ENCODE measurements at regions not wholly inside any gene's neighbourhood (a gene's known extent, or its start where the extent isn't known, plus 50 kb on each side); places are given as distances from the start of the nearest gene placed in this dataset.

GRCh38 chr10:81730891-81731290, 144.1 kb upstream of the NRG3 start:
- Histone ChIP-seq H3K4me3 (no peak overlapping the region), H3K79me2 (ENCODE audit: control insufficient read depth, insufficient read depth, low read length) (no peaks in the 10 kb centered on the region), H3K27ac (ENCODE audit: control insufficient read depth, insufficient read depth) (no peak overlapping the region), H3K36me3 (ENCODE audit: control insufficient read depth in 2 of 2, insufficient read depth in 2 of 2, low read length in 1 of 2) (no peaks in the 10 kb centered on the region), H3K9ac (ENCODE audit: control insufficient read depth, insufficient read depth, low read length) (no peak overlapping the region), H2AFZ (ENCODE audit: control insufficient read depth, low read depth, low read length) (no peak overlapping the region), H3K4me1 (ENCODE audit: control insufficient read depth, insufficient read depth, low read length) (no peaks in the 10 kb centered on the region), H4K20me1 (ENCODE audit: control insufficient read depth, insufficient read depth) (no peaks in the 10 kb centered on the region), H3K9me3 (replicated peaks; ENCODE audit: control insufficient read depth, insufficient read depth, low read length) (no peaks in the 10 kb centered on the region), H3K4me2 (ENCODE audit: control insufficient read depth, insufficient read depth) (no peak overlapping the region), H3K27me3 (replicated peaks in 1 of 2; ENCODE audit: control insufficient read depth in 2 of 2, insufficient read depth in 2 of 2, low read length in 1 of 2) (no peaks in the 10 kb centered on the region)
- TF ChIP-seq NR2F1 (conservative IDR thresholded peaks at IDR 0.05) (no peak), ETV6 (conservative IDR thresholded peaks at IDR 0.05 in 1 of 2, IDR thresholded peaks at IDR 0.05 in 1 of 2; ENCODE audit: borderline replicate concordance in 1 of 2, low read depth in 1 of 2) (no peak), HDGF (IDR thresholded peaks at IDR 0.05) (no peak), RELB (IDR thresholded peaks at IDR 0.05; ENCODE audit: low read depth) (no peak), NBN (IDR thresholded peaks at IDR 0.05) (no peak), TCF7 (IDR thresholded peaks at IDR 0.05; ENCODE audit: borderline replicate concordance) (no peak), ZNF217 (IDR thresholded peaks at IDR 0.05) (no peak), SP1 (IDR thresholded peaks at IDR 0.05; ENCODE audit: low read depth, low read length) (no peak), PAX8 (IDR thresholded peaks at IDR 0.05) (no peak), MEF2B (IDR thresholded peaks at IDR 0.05; ENCODE audit: partially characterized antibody, poor library complexity, severe bottlenecking) (no peak)
- TF ChIP-seq, protein P1, sequence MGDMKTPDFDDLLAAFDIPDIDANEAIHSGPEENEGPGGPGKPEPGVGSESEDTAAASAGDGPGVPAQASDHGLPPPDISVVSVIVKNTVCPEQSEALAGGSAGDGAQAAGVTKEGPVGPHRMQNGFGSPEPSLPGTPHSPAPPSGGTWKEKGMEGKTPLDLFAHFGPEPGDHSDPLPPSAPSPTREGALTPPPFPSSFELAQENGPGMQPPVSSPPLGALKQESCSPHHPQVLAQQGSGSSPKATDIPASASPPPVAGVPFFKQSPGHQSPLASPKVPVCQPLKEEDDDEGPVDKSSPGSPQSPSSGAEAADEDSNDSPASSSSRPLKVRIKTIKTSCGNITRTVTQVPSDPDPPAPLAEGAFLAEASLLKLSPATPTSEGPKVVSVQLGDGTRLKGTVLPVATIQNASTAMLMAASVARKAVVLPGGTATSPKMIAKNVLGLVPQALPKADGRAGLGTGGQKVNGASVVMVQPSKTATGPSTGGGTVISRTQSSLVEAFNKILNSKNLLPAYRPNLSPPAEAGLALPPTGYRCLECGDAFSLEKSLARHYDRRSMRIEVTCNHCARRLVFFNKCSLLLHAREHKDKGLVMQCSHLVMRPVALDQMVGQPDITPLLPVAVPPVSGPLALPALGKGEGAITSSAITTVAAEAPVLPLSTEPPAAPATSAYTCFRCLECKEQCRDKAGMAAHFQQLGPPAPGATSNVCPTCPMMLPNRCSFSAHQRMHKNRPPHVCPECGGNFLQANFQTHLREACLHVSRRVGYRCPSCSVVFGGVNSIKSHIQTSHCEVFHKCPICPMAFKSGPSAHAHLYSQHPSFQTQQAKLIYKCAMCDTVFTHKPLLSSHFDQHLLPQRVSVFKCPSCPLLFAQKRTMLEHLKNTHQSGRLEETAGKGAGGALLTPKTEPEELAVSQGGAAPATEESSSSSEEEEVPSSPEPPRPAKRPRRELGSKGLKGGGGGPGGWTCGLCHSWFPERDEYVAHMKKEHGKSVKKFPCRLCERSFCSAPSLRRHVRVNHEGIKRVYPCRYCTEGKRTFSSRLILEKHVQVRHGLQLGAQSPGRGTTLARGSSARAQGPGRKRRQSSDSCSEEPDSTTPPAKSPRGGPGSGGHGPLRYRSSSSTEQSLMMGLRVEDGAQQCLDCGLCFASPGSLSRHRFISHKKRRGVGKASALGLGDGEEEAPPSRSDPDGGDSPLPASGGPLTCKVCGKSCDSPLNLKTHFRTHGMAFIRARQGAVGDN (IDR thresholded peaks at IDR 0.05) = no peak
- peak; percentile 28; the same call in 2 of the 3 replicates for ATAC-seq
- in situ Hi-C loops (cut with MboI) (no loop called here), intact Hi-C loops (cut with micrococcal nuclease; ENCODE audit: unreplicated experiment) (no loop called here)
- 0% methylated on average over 1 of the region's 1 CpG for WGBS (ENCODE audit: insufficient coverage, insufficient replicate concordance, low lambda C conversion rate, missing lambda C conversion rate)
- FAIRE-seq = no peak
- BruUV-seq (replicated peaks) = no TSS peak
- no peak for DNase-seq (ENCODE audit: low read depth, low spot score)
- RAD21 ChIA-PET (ENCODE audit: unreplicated experiment) = interaction anchor here (0.7 kb wide), 1 partner anchor 31 kb away, joined by 3 read pairs; no protein-coding TSS in a partner anchor
- SMC1A ChIA-PET (ENCODE audit: uncharacterized antibody, unreplicated experiment) = interaction anchor here (1.3 kb wide), 1 partner anchor 43 kb away, joined by 3 read pairs; no protein-coding TSS in a partner anchor
- CTCF ChIA-PET = no interaction called here
- POLR2A ChIA-PET = no interaction called here
